ENCODE measurements at regions not wholly inside any gene's neighbourhood (a gene's known extent, or its start where the extent isn't known, plus 50 kb on each side); places are given as distances from the start of the nearest gene placed in this dataset.

DNA sequence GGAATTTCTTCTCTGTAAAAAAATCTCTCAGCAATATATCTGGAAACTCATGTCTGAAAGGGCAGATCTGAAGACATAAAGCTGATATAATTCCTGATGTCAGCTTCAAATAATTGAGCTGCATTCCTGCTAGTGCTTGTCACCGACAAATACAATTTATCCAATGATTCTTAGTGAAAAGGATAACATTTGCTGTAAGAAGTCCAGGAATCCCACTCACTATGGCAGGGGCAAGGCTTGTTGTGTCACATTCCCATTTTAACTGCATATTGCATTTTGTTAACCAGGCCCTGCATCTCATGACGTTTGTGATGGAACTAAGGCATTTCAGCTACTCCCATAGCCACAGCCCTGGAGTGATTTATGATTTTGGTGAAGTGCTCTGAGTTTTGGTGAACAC, 160.1 kb upstream of the DAB2 start:
- Histone ChIP-seq H3F3A (ENCODE audit: low read depth) (no peaks in the 10 kb centered on the region), H3K9ac (ENCODE audit: low read depth, low read length, poor library complexity, severe bottlenecking) (no peak overlapping the region)

DNA sequence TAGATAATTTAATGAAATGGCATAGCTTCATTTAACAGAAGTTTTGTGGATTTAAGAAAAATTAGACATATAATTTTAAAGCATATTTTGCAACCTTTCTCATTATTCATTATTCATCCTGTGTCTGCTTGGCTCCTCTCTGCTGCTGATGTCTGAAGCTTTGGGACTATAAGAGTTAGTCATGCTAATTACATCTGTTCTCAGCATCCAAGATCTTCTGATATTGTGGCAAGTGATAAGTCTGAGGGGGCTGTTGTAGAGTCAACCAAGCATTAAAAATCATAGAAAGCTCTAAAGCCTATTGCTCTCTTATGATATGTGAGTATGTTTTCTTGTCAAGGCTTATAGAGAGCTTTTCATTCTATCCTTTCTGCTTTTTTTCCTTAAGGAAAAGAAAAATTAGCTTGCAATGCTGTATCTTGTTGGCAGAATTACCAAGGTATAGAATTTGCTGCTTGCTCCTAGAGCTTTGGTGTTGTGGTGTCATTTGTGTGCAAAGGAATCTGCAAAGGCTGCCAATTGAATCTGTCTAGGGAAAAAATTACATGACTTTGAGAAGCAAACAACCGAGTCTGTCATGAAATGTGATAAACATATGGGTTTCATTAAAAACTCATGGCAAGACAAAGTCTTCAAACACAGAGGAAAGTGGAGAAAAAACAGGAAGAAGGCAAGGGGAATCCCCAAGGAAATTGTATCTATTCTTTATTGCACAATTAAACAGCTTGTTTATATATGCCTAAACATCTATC, 156.1 kb upstream of the DAB2 start:
- Histone ChIP-seq H3K36me3 (ENCODE audit: insufficient read depth, low read length) (no peaks in the 10 kb centered on the region), H3K9me3 (ENCODE audit: insufficient read depth, low read depth, low read length) (no peaks in the 10 kb centered on the region), H3K79me2 (ENCODE audit: insufficient read depth, low read length) (no peaks in the 10 kb centered on the region), H3K4me1 (ENCODE audit: insufficient read depth, low read length, poor library complexity, severe bottlenecking) (no peaks in the 10 kb centered on the region), H2AFZ (ENCODE audit: low read length) (no peak overlapping the region), H3K4me2 (ENCODE audit: low read depth, low read length, poor library complexity, severe bottlenecking) (no peak overlapping the region), H3K27me3 (ENCODE audit: insufficient read depth, low read length, poor library complexity, severe bottlenecking) (peaks cover 12% of the 10 kb centered on the region), H3F3A (ENCODE audit: low read depth) (no peaks in the 10 kb centered on the region), H4K20me1 (ENCODE audit: insufficient read depth, low read length, poor library complexity, severe bottlenecking) (no peaks in the 10 kb centered on the region), H3K9me2 (replicated peaks; ENCODE audit: low read depth, low read length) (no peaks in the 10 kb centered on the region), H3K9ac (ENCODE audit: low read depth, low read length, poor library complexity, severe bottlenecking) (no peak overlapping the region), H3K4me3 (ENCODE audit: low read length, poor library complexity, severe bottlenecking) (no peak overlapping the region)
- TF ChIP-seq CTCF (conservative IDR thresholded peaks at IDR 0.05; ENCODE audit: low read length) (no peak), EZH2phosphoT487 (IDR thresholded peaks at IDR 0.05; ENCODE audit: borderline replicate concordance) (no peak)

More for the DNA sequence above, 160.1 kb upstream of the DAB2 start:
- no peaks in the 10 kb centered on the region for H3K79me2 ChIP-seq (ENCODE audit: insufficient read depth, low read length)
- no peak overlapping the region for H3K4me3 ChIP-seq (ENCODE audit: low read length, poor library complexity, severe bottlenecking)
- TF ChIP-seq CTCF (conservative IDR thresholded peaks at IDR 0.05; ENCODE audit: low read length), result no peak
- no peak for TF ChIP-seq EZH2phosphoT487 (IDR thresholded peaks at IDR 0.05; ENCODE audit: borderline replicate concordance)
- H3K4me2 ChIP-seq (ENCODE audit: low read depth, low read length, poor library complexity, severe bottlenecking), result no peak overlapping the region
- no peak overlapping the region for H2AFZ ChIP-seq (ENCODE audit: low read length)
- no peaks in the 10 kb centered on the region for H3K9me3 ChIP-seq (ENCODE audit: insufficient read depth, low read depth, low read length)
- H4K20me1 ChIP-seq (ENCODE audit: insufficient read depth, low read length, poor library complexity, severe bottlenecking), result no peaks in the 10 kb centered on the region
- H3K36me3 ChIP-seq (ENCODE audit: insufficient read depth, low read length), result no peaks in the 10 kb centered on the region
- H3K27me3 ChIP-seq (ENCODE audit: insufficient read depth, low read length, poor library complexity, severe bottlenecking), result peaks cover 12% of the 10 kb centered on the region
- no peaks in the 10 kb centered on the region for H3K9me2 ChIP-seq (replicated peaks; ENCODE audit: low read depth, low read length)
- no peaks in the 10 kb centered on the region for H3K4me1 ChIP-seq (ENCODE audit: insufficient read depth, low read length, poor library complexity, severe bottlenecking)

DNA sequence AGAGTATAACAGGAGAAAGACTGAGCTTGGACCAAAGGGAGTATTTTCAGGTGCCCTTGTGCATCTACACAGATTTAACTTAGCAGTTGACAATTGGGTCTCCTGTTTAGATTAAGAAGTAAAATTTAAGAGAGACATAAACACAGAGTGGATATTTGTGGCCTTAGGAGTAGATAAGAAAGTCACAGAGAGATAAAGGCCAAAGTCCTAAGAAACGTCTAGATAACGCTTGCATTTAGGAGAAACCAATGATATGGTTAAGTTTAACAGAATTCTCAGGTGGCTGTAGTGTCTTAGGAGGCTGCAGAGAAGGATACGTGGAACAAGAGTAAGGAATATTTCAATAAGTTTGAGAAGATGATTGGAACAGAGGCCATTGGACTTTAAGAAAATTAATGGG, 155.0 kb upstream of the DAB2 start:
- no peaks in the 10 kb centered on the region for H3K4me1 ChIP-seq (ENCODE audit: insufficient read depth, low read length, poor library complexity, severe bottlenecking)
- H3K9me3 ChIP-seq (ENCODE audit: insufficient read depth, low read depth, low read length), result no peaks in the 10 kb centered on the region
- H4K20me1 ChIP-seq (ENCODE audit: insufficient read depth, low read length, poor library complexity, severe bottlenecking), result no peaks in the 10 kb centered on the region
- H3F3A ChIP-seq (ENCODE audit: low read depth), result no peaks in the 10 kb centered on the region
- H3K79me2 ChIP-seq (ENCODE audit: insufficient read depth, low read length), result no peaks in the 10 kb centered on the region
- H3K36me3 ChIP-seq (ENCODE audit: insufficient read depth, low read length), result no peaks in the 10 kb centered on the region
- no peak overlapping the region for H3K4me3 ChIP-seq (ENCODE audit: low read length, poor library complexity, severe bottlenecking)
- no peak overlapping the region for H3K4me2 ChIP-seq (ENCODE audit: low read depth, low read length, poor library complexity, severe bottlenecking)
- no peak for TF ChIP-seq CTCF (conservative IDR thresholded peaks at IDR 0.05; ENCODE audit: low read length)
- TF ChIP-seq EZH2phosphoT487 (IDR thresholded peaks at IDR 0.05; ENCODE audit: borderline replicate concordance), result no peak
- no peak overlapping the region for H3K9ac ChIP-seq (ENCODE audit: low read depth, low read length, poor library complexity, severe bottlenecking)
- H3K27me3 ChIP-seq (ENCODE audit: insufficient read depth, low read length, poor library complexity, severe bottlenecking), result peaks cover 9% of the 10 kb centered on the region
- no peak overlapping the region for H2AFZ ChIP-seq (ENCODE audit: low read length)
- H3K9me2 ChIP-seq (replicated peaks; ENCODE audit: low read depth, low read length), result no peaks in the 10 kb centered on the region

Data from Loucy (cell line).